Heart left ventricle (tissue), 13 donors: ENCODE measurements at regions not wholly inside any gene's neighbourhood (a gene's known extent, or its start where the extent isn't known, plus 50 kb on each side); places are given as distances from the start of the nearest gene placed in this dataset.

Experiments used
- CTCF ChIP-seq, 12 donors: fragments of 200-600 bp; sonication (generic) in 4 of 12; IDR thresholded peaks; one replicate each; pipeline versions ENCODE4 v1.5.0 to v1.8.0; 2018 to 2022; ENCODE audit warnings: antibody characterized with exemption in 12 of 12, mild to moderate bottlenecking in 5 of 12
- POLR2A ChIP-seq, 2 donors: fragments of 450-650 bp; IDR thresholded peaks; one replicate each; pipeline ENCODE4 v1.6.1; 2017; ENCODE audit warnings: antibody characterized with exemption in 2 of 2, mild to moderate bottlenecking in 2 of 2, moderate library complexity in 2 of 2
- donor health status: ischemic (EF 13 %, LVEDD 7.1; RV severe dilation, severe dysfunction).
- donor health status: DM: no; HTN: yes; CAD: no.
- donor health status: DM: no; HTN: no; CAD: no.
- donor health status: ischemic (EF 25% LVEDD 6.9; RV normal size, moderate dysfunction).
- donor health status: ischemic (EF 25% LVEDD 5.7; RV mildly dilated, moderate dysfunction).
- donor health status: ischemic (EF 35%, LVEDD 5.7; RV mildly dilated, moderate dysfunction).
- donor health status: nonischemic (EF 11% LVEDD 7.7; RV severe dilation, severe dysfunction).
- donor health status: DM: yes; HTN: yes; CAD: no.
- donor health status: PGD.
- donor health status: ischemic (EF 29% LVEDD 5.4; RV normal size, mild dysfunction).
- donor health status: nonischemic (EF 23%, LVEDD 6.1; RV moderate dilation, normal function).

- TF ChIP-seq POLR2A (IDR thresholded peaks at IDR 0.05) (no peak), CTCF (IDR thresholded peaks at IDR 0.05) (no peak)
Measured at GRCh38 chr4:154044108-154044531, 255.2 kb upstream of the SFRP2 start.
